GM19043 (cell line): ENCODE measurements at regions not wholly inside any gene's neighbourhood (a gene's known extent, or its start where the extent isn't known, plus 50 kb on each side); places are given as distances from the start of the nearest gene placed in this dataset.
"Not testable (repeated sequence)": the region's sequence is repeated elsewhere in the genome, so short reads cannot be mapped to it uniquely, and the experiment has no call there.

ENCODE experiments used
- ATAC-seq: cut with Tn5 transposase; IDR thresholded peaks from one replicate; pipeline ENCODE4 v1.9.1; 2021; ENCODE audit warnings: low read depth; ENCODE audit not compliant: unreplicated experiment

- ATAC-seq, result no peak
Observed at GRCh38 chr10:106395041-106395749, 769.3 kb downstream of the SORCS1 start.

GRCh38 chr10:106392778-106393177, 771.7 kb downstream of the SORCS1 start:
- ATAC-seq, result no peak

GRCh38 chr10:106387063-106387462, 777.4 kb downstream of the SORCS1 start:
- ATAC-seq, result no peak

- no peak for ATAC-seq
Observed at GRCh38 chr10:106384496-106384895, 780.0 kb downstream of the SORCS1 start.

GRCh38 chr10:106380706-106381105, 783.8 kb downstream of the SORCS1 start:
- ATAC-seq, result no peak

GRCh38 chr10:106378251-106378650, 786.3 kb downstream of the SORCS1 start:
- no peak for ATAC-seq

GRCh38 chr10:106370751-106371150, 793.8 kb downstream of the SORCS1 start:
- no peak for ATAC-seq

GRCh38 chr10:106360870-106361269, 803.6 kb downstream of the SORCS1 start:
- no peak for ATAC-seq

- ATAC-seq, result no peak
Observed at GRCh38 chr10:106355450-106355849, 809.1 kb downstream of the SORCS1 start.

GRCh38 chr10:106348933-106349332, 815.6 kb downstream of the SORCS1 start:
- ATAC-seq, result no peak

- no peak for ATAC-seq
Observed at GRCh38 chr10:106347547-106347946, 817.0 kb downstream of the SORCS1 start.

- not testable (repeated sequence) for ATAC-seq
Observed at GRCh38 chr10:106343539-106343938, 821.0 kb downstream of the SORCS1 start.

- no peak for ATAC-seq
Observed at GRCh38 chr10:106341356-106341755, 823.1 kb downstream of the SORCS1 start.

- ATAC-seq, result no peak
Observed at GRCh38 chr10:106338486-106338885, 826.0 kb downstream of the SORCS1 start.

GRCh38 chr10:106336874-106337273, 827.6 kb downstream of the SORCS1 start:
- ATAC-seq, result no peak

GRCh38 chr10:106327747-106328146, 836.8 kb downstream of the SORCS1 start:
- ATAC-seq, result no peak

- ATAC-seq, result no peak
Observed at GRCh38 chr10:106320876-106321275, 843.6 kb downstream of the SORCS1 start.

- no peak for ATAC-seq
Observed at GRCh38 chr10:106320078-106320477, 844.4 kb downstream of the SORCS1 start.

- no peak for ATAC-seq
Observed at GRCh38 chr10:106317554-106317953, 847.0 kb downstream of the SORCS1 start.

- ATAC-seq, result no peak
Observed at GRCh38 chr10:106313041-106313440, 851.5 kb downstream of the SORCS1 start.

- ATAC-seq, result no peak
Observed at GRCh38 chr10:106312087-106312486, 852.4 kb downstream of the SORCS1 start.

- no peak for ATAC-seq
Observed at GRCh38 chr10:106311590-106311989, 852.9 kb downstream of the SORCS1 start.

- ATAC-seq, result no peak
Observed at GRCh38 chr10:106310596-106310995, 853.9 kb downstream of the SORCS1 start.
